Hepatocyte (in vitro differentiated cells): ENCODE measurements at regions not wholly inside any gene's neighbourhood (a gene's known extent, or its start where the extent isn't known, plus 50 kb on each side); places are given as distances from the start of the nearest gene placed in this dataset.

ENCODE experiments used
- DNase-seq: peaks from one replicate; pipeline ENCODE4 v3.0.0-alpha.2; 2016; ENCODE audit warnings: low spot score
- H2AFZ ChIP-seq: fragments of 200-600 bp; sonication (generic); 2 replicates; pipeline ENCODE4 v1.6.0; 2016; ENCODE audit warnings: antibody characterized with exemption, mild to moderate bottlenecking
- H3K27ac ChIP-seq: fragments of 200-600 bp; sonication (generic); 2 replicates; pipeline ENCODE4 v1.5.1; 2016; ENCODE audit warnings: mild to moderate bottlenecking
- H3K27me3 ChIP-seq: fragments of 200-600 bp; sonication (generic); 2 replicates; pipeline ENCODE4 v1.6.1; 2016
- H3K36me3 ChIP-seq: fragments of 200-600 bp; sonication (generic); replicated peaks from 2 replicates; pipeline ENCODE4 v1.5.1; 2016; ENCODE audit warnings: low read depth; ENCODE audit not compliant: insufficient read depth
- H3K4me1 ChIP-seq: fragments of 200-600 bp; sonication (generic); 2 replicates; pipeline ENCODE4 v1.5.1; 2016; ENCODE audit warnings: mild to moderate bottlenecking, moderate library complexity; ENCODE audit not compliant: insufficient read depth
- H3K4me2 ChIP-seq: fragments of 200-600 bp; sonication (generic); 2 replicates; pipeline ENCODE4 v1.6.0; 2016
- H3K4me3 ChIP-seq: fragments of 200-600 bp; sonication (generic); 2 replicates; pipeline ENCODE4 v1.5.1; 2016; ENCODE audit warnings: mild to moderate bottlenecking
- H3K79me2 ChIP-seq: fragments of 200-600 bp; sonication (generic); 2 replicates; pipeline ENCODE4 v1.6.0; 2017; ENCODE audit warnings: mild to moderate bottlenecking
- H3K9me2 ChIP-seq: fragments of 200-600 bp; sonication (generic); replicated peaks from 2 replicates; pipeline ENCODE4 v1.6.0; 2017; ENCODE audit warnings: mild to moderate bottlenecking; ENCODE audit not compliant: insufficient read depth
- H3K9me3 ChIP-seq: fragments of 200-600 bp; sonication (generic); 2 replicates; pipeline ENCODE4 v1.5.1; 2016; ENCODE audit warnings: low read depth, mild to moderate bottlenecking
- H4K20me1 ChIP-seq: fragments of 200-600 bp; sonication (generic); 2 replicates; pipeline ENCODE4 v1.6.0; 2016; ENCODE audit warnings: mild to moderate bottlenecking; ENCODE audit not compliant: insufficient read depth, poor library complexity, severe bottlenecking
- CTCF ChIP-seq: fragments of 200-600 bp; sonication (generic); IDR thresholded peaks from 2 replicates; pipeline ENCODE4 v1.5.1; 2016; ENCODE audit warnings: antibody characterized with exemption, mild to moderate bottlenecking; ENCODE audit not compliant: poor library complexity
- EZH2 ChIP-seq: fragments of 200-600 bp; sonication (generic); IDR thresholded peaks from 2 replicates; pipeline ENCODE4 v1.6.1; 2016; ENCODE audit warnings: antibody characterized with exemption, mild to moderate bottlenecking, borderline replicate concordance
- EZH2phosphoT487 ChIP-seq: fragments of 200-600 bp; sonication (generic); IDR thresholded peaks from one replicate; pipeline ENCODE4 v1.6.1; 2018; ENCODE audit warnings: antibody characterized with exemption, mild to moderate bottlenecking, low read depth, moderate library complexity; ENCODE audit not compliant: unreplicated experiment, severe bottlenecking
- WGBS: methylation state at CpG from one replicate; pipeline ENCODE4 v1.1.6; 2016; ENCODE audit warnings: low lambda C conversion rate; ENCODE audit errors: missing lambda C conversion rate; 5-methylcytosine and 5-hydroxymethylcytosine counted together

GRCh38 chr16:47877166-47877565 lies 278.6 kb downstream of the ABCC12 start:
- no peak for DNase-seq
- no peaks in the 10 kb centered on the region for H3K9me3 ChIP-seq
- no peaks in the 10 kb centered on the region for H3K9me2 ChIP-seq
- TF ChIP-seq EZH2phosphoT487 (no peak), CTCF (no peak), EZH2 (no peak)
- H2AFZ ChIP-seq: no peak overlapping the region
- H3K4me2 ChIP-seq: no peak overlapping the region
- no peak overlapping the region for H3K27ac ChIP-seq
- H3K4me3 ChIP-seq: no peak overlapping the region
- no peaks in the 10 kb centered on the region for H3K36me3 ChIP-seq
- WGBS: 75% methylated on average over 3 of the region's 3 CpGs
- peaks cover 4% of the 10 kb centered on the region for H3K4me1 ChIP-seq
- no peaks in the 10 kb centered on the region for H3K79me2 ChIP-seq
- H4K20me1 ChIP-seq: no peaks in the 10 kb centered on the region
- H3K27me3 ChIP-seq: no peaks in the 10 kb centered on the region

DNA sequence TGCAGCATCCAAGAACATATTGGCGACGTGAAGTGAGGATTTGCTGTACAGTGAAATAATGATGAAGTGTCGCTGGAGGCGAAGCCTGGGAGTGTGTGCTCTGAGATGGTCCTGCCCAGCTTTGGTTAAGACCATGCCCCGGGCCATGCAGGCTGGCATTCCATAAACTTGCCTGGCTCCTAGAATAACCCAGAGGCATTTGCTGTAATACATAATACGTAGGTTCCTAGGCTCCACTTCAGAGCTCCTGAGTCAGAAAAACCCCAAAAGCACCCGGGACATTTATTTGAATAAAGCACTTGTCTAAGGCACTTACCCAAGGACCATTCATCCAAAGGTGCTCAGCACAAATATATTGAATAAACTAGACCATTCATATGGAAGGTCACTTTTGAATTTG lies 279.3 kb downstream of the ABCC12 start:
- TF ChIP-seq CTCF: no peak
- no peak for TF ChIP-seq EZH2
- no peak for TF ChIP-seq EZH2phosphoT487
- H2AFZ ChIP-seq: no peak overlapping the region
- no peak overlapping the region for H3K4me3 ChIP-seq
- peaks cover 4% of the 10 kb centered on the region for H3K4me1 ChIP-seq
- H3K27ac ChIP-seq: no peak overlapping the region
- no peaks in the 10 kb centered on the region for H3K27me3 ChIP-seq
- no peak for DNase-seq
- 88% methylated on average over 7 of the region's 7 CpGs for WGBS
- H3K36me3 ChIP-seq: no peaks in the 10 kb centered on the region
- H3K79me2 ChIP-seq: no peaks in the 10 kb centered on the region
- H3K9me3 ChIP-seq: no peaks in the 10 kb centered on the region
- H3K4me2 ChIP-seq: no peak overlapping the region
- H4K20me1 ChIP-seq: no peaks in the 10 kb centered on the region
- no peaks in the 10 kb centered on the region for H3K9me2 ChIP-seq

DNA sequence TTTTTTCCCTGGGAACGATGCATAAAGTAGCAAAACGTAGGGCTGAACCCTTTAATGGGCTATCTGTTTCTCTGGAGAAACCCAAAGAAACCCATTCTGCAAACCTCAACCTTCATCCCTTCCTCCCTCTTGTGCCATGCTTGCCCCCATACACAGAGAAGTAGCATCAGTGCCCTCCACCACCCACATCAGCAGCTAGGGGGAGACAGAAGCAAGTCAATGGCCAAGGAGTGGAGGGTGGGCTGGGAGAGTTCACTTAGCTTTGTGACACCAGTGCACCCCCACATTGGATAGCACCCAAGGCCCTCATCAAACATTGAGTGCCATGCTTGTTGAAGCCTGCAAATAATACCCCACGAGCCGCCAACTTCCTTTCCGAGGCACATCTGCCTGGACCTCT lies 282.4 kb downstream of the ABCC12 start:
- no peak overlapping the region for H3K4me3 ChIP-seq
- no peak overlapping the region for H2AFZ ChIP-seq
- 93% methylated on average over 5 of the region's 5 CpGs for WGBS
- no peak overlapping the region for H3K27ac ChIP-seq
- no peak for DNase-seq
- H4K20me1 ChIP-seq: no peaks in the 10 kb centered on the region
- no peaks in the 10 kb centered on the region for H3K9me2 ChIP-seq
- no peaks in the 10 kb centered on the region for H3K79me2 ChIP-seq
- no peaks in the 10 kb centered on the region for H3K27me3 ChIP-seq
- H3K9me3 ChIP-seq: no peaks in the 10 kb centered on the region
- no peak for TF ChIP-seq EZH2phosphoT487
- no peak for TF ChIP-seq EZH2
- TF ChIP-seq CTCF: no peak
- no peaks in the 10 kb centered on the region for H3K36me3 ChIP-seq
- peaks cover 4% of the 10 kb centered on the region for H3K4me1 ChIP-seq
- no peak overlapping the region for H3K4me2 ChIP-seq

GRCh38 chr16:47872225-47872624 lies 283.6 kb downstream of the ABCC12 start:
- no peak overlapping the region for H3K27ac ChIP-seq
- no peaks in the 10 kb centered on the region for H3K79me2 ChIP-seq
- 89% methylated on average over 3 of the region's 3 CpGs for WGBS
- H3K9me2 ChIP-seq: no peaks in the 10 kb centered on the region
- H3K27me3 ChIP-seq: no peaks in the 10 kb centered on the region
- H3K9me3 ChIP-seq: no peaks in the 10 kb centered on the region
- no peaks in the 10 kb centered on the region for H3K36me3 ChIP-seq
- no peaks in the 10 kb centered on the region for H4K20me1 ChIP-seq
- DNase-seq: no peak
- H3K4me1 ChIP-seq: peaks cover 4% of the 10 kb centered on the region
- no peak for TF ChIP-seq CTCF
- no peak for TF ChIP-seq EZH2
- TF ChIP-seq EZH2phosphoT487: no peak
- H2AFZ ChIP-seq: no peak overlapping the region
- no peak overlapping the region for H3K4me3 ChIP-seq
- no peak overlapping the region for H3K4me2 ChIP-seq
